Testis (tissue), 2 donors: ENCODE measurements at regions not wholly inside any gene's neighbourhood (a gene's known extent, or its start where the extent isn't known, plus 50 kb on each side); places are given as distances from the start of the nearest gene placed in this dataset.

Experiments used
- POLR2A ChIP-seq: fragments of 450-650 bp; IDR thresholded peaks from one replicate; pipeline ENCODE4 v1.6.1; 2017; ENCODE audit warnings: antibody characterized with exemption, mild to moderate bottlenecking, moderate library complexity
- TF ChIP-seq, protein P1 (sequence below), 3 experiments: fragments of 450-650 bp in 2 of 3; fragments of 200-600 bp in 1 of 3; sonication (generic) in 1 of 3; IDR thresholded peaks; one replicate each; pipeline ENCODE4 v1.5.1; 2016 to 2019; ENCODE audit warnings: antibody characterized with exemption in 3 of 3, mild to moderate bottlenecking in 2 of 3, moderate library complexity in 1 of 3

- TF ChIP-seq, protein P1, sequence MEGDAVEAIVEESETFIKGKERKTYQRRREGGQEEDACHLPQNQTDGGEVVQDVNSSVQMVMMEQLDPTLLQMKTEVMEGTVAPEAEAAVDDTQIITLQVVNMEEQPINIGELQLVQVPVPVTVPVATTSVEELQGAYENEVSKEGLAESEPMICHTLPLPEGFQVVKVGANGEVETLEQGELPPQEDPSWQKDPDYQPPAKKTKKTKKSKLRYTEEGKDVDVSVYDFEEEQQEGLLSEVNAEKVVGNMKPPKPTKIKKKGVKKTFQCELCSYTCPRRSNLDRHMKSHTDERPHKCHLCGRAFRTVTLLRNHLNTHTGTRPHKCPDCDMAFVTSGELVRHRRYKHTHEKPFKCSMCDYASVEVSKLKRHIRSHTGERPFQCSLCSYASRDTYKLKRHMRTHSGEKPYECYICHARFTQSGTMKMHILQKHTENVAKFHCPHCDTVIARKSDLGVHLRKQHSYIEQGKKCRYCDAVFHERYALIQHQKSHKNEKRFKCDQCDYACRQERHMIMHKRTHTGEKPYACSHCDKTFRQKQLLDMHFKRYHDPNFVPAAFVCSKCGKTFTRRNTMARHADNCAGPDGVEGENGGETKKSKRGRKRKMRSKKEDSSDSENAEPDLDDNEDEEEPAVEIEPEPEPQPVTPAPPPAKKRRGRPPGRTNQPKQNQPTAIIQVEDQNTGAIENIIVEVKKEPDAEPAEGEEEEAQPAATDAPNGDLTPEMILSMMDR (IDR thresholded peaks at IDR 0.05) = no peak
- TF ChIP-seq POLR2A = no peak
These were observed 265.8 kb upstream of the GRIA1 start for GRCh38 chr5:153224651-153225050.
